H54 (cell line): ENCODE measurements at regions not wholly inside any gene's neighbourhood (a gene's known extent, or its start where the extent isn't known, plus 50 kb on each side); places are given as distances from the start of the nearest gene placed in this dataset.

ENCODE experiments used
- DNase-seq: peaks from one replicate; pipeline ENCODE4 v3.0.0; 2011; ENCODE audit warnings: low spot score, mixed read lengths; ENCODE audit not compliant: insufficient read length
- FAIRE-seq: peaks from 3 replicates; lab custom pipeline; 2011; peaks lifted over from hg19 to GRCh38; lab: Jason Lieb, UNC
- POLR2A ChIP-seq: IDR thresholded peaks from 2 replicates; pipeline ENCODE4 v1.6.1; 2011; ENCODE audit warnings: low read depth, mild to moderate bottlenecking, low read length

DNA sequence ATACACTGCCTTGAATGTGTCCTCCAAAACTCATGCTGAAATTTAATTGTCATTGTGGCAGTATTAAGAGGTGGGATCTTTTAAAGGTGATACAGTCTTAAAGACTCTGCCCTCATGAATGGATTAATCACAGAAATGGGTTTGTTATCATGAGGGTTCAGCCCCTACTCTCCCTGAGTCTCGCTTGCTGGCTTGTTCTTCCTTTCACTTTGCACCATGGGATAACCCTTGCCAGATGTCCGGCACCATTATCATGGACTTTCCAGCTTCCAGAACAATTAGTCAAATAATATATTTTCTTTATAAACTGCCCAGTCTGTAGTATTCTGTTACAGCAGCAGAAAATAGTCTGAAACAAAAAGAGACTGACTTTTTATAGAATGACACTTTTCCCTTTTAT, 67.9 kb upstream of the TENT5A start:
- DNase-seq (no peak), FAIRE-seq (no peak)
- no peak for TF ChIP-seq POLR2A

- no peak for DNase-seq
- no peak for FAIRE-seq
- TF ChIP-seq POLR2A, result no peak
Measured at GRCh38 chr6:81819767-81820166, 67.3 kb upstream of the TENT5A start.

GRCh38 chr6:81818901-81819361, 66.5 kb upstream of the TENT5A start:
- no peak for DNase-seq
- FAIRE-seq, result no peak
- no peak for TF ChIP-seq POLR2A

- TF ChIP-seq POLR2A, result no peak
- no peak for FAIRE-seq
- no peak for DNase-seq
Measured at GRCh38 chr6:81816380-81816779, 63.9 kb upstream of the TENT5A start.

DNA sequence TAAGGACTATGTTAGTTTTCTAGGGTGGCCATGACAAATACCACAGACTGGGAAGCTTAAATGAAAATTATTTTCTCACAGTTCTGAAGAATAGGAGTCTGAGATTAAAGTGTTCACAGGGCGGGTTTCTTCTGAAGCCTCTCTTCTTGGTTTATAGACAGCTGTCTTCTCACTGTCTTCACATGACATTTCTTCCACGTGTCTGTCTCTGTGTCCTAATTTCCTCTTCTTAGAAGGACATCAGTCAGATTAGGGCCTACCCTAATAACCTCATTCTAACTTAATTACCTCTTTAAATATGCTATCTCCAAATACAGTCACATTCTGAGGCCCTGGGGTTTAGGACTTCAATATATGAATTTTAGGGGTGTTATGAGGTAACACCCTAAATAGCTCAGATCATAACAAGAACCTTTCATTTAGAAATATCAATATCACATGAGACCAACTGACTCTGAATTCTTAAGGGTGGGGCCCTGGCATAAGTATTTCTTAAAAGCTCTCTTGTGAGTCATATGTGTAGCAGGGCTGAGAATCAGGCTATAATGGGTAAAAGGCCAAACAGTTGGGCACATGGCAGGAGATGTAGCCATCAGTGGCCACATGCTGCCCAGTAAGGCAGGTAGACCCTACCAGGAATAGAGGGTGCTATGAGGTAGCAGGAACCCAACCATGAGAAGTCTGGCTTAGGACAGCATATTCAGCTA, 62.0 kb upstream of the TENT5A start:
- DNase-seq, result peak; percentile 9

DNA sequence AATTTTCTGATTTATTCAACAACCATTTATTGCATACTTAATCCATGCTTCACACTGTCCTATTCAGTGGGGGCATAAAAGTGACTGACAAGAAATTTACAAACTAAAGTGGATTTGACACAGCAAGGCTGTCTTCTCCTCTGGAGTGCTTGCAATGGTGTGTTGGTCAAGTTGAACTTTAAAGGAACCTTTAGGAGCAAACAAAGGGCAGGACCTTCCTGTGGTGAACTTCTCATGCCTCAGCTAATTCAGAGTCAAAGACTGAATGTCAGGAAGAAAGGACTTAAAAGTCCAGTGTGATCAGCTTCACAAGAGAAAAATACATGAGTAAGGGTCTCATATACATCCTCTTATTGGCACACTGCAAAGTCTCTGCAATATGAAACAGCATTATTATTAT, 60.8 kb upstream of the TENT5A start:
- FAIRE-seq (peak; percentile 38), DNase-seq (no peak)
- TF ChIP-seq POLR2A, result no peak

More for the DNA sequence above, 62.0 kb upstream of the TENT5A start:
- FAIRE-seq, result no peak
- no peak for TF ChIP-seq POLR2A

- peak; percentile 45 for FAIRE-seq
- DNase-seq, result no peak
- TF ChIP-seq POLR2A, result no peak
Measured at GRCh38 chr6:81812401-81812800, 59.9 kb upstream of the TENT5A start.

DNA sequence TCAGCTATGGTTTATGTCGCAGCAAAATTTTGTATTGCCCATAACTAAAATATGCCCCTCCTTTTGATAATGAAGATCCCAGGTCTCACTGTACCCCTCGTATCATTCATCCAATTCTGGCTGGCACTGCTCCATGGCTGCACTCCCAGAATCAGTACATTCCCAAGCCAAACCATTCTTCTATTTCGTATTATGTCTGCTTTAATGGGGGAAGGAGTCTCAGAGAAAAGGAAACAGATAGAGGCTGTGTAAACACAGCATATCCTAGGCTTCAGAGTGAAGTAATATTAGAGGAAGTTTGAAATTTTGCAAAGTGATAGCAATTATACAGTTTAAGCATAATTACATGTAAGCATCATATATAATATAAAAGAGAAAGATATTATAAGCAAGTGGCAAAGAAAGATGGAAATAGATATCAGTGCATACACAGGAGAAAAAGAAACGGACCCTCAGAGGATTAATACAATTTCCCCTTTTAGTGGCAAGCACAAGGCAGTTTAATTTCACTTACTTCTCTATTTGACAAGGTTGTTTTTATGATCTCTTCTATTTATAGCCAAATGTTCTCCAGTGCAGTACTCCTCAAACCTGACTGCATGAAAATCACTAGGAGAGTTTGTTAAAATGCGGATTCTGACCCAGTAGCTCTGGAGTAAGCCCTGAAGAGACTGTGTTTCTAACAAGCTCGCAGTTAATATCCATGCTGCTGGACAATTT, 56.5 kb upstream of the TENT5A start:
- DNase-seq (no peak), FAIRE-seq (no peak)
- no peak for TF ChIP-seq POLR2A

DNA sequence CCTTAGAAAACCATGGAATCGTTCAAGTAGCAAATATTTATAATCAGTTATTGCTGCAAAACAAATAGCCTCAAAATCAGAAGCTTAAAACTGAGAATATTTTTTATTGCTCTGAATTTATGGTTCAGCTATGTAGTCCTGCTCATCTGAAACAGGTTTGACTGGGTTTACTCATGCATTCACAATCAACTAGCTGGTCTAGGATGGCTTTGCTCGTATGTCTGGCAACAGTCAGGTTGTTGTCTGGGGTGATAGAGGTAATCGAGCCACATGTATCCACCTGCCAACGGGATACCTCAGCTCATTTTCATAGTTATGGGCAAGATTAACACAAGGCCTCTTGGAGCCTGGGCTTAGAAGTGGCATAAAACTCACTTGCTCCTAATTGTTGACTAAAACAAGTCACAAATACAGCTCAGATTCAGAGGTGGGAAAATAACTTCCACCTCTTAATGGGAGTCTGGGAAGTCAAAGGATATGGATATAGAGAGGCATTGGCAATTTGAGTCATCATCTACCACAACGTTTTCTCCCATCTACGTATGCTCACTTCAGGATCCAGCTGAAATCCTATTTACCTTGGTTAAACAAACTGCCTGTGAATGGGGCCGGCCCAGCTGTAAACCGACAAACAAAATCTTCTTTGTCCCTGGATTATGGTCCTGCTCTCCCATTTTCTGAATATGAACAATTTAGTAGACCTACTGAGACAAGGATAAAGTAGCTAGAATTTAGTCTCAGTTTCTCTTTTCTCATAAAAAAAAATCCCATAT, 54.5 kb upstream of the TENT5A start:
- TF ChIP-seq POLR2A, result no peak
- FAIRE-seq (no peak), DNase-seq (no peak)

DNA sequence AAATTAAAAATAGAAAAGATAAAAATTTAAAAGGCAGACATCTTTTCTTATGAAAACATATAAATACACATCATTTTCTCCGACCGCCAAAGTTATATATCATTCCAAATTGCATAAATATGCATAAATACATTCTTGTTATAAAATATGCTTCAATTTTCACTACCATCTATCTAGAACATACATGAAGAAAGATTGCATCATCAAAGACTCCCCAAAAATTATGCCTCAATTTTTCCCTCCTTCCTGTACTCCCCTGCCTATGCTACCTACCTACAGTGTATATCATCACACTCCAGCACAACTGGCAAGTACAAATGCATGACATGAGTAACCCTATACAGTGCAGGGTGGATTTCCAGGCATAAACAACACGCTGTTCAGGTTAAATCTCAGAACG, 49.9 kb upstream of the TENT5A start:
- no peak for FAIRE-seq
- no peak for TF ChIP-seq POLR2A
- no peak for DNase-seq
